A673 (cell line): ENCODE measurements at regions not wholly inside any gene's neighbourhood (a gene's known extent, or its start where the extent isn't known, plus 50 kb on each side); places are given as distances from the start of the nearest gene placed in this dataset.

Experiments
- BruUV-seq: library from RNA; stranded (reverse); fragments of 400-500 nt; replicated peaks from 2 replicates; lab custom pipeline; 2021; lab: Mats Ljungman, UMichigan
- CTCF ChIA-PET: fragments of 300-600 bp; sonication (Branson Sonifier 250); formaldehyde crosslinking; loops from one replicate; lab custom pipeline; 2022; ENCODE audit warnings: antibody characterized with exemption; lab: Charles Lee
- POLR2A ChIA-PET: fragments of 300-600 bp; sonication (Branson Sonifier 250); formaldehyde crosslinking; loops from one replicate; lab custom pipeline; 2022; ENCODE audit warnings: antibody characterized with exemption; ENCODE audit not compliant: low non-redundant PET; lab: Charles Lee
- DNase-seq: peaks from one replicate; pipeline ENCODE4 v3.0.0-alpha.2; 2015; ENCODE audit warnings: low spot score
- H3K27ac ChIP-seq: fragments of 200-600 bp; sonication (generic); 2 replicates; pipeline ENCODE4 v1.5.1; 2016; ENCODE audit warnings: mixed run types, low read depth, mild to moderate bottlenecking, mixed read lengths, antibody characterized with exemption, low read length; ENCODE audit not compliant: poor library complexity, severe bottlenecking
- H3K27me3 ChIP-seq: fragments of 200-600 bp; sonication (generic); replicated peaks from 2 replicates; pipeline ENCODE4 v1.6.1; 2017; ENCODE audit warnings: mixed run types, low read depth, mild to moderate bottlenecking, mixed read lengths, antibody characterized with exemption, low read length; ENCODE audit not compliant: insufficient read depth, poor library complexity
- H3K36me3 ChIP-seq: fragments of 200-600 bp; sonication (generic); 2 replicates; pipeline ENCODE4 v1.6.1; 2016; ENCODE audit warnings: mixed run types, mild to moderate bottlenecking, mixed read lengths, antibody characterized with exemption, low read length; ENCODE audit not compliant: insufficient read depth, poor library complexity, severe bottlenecking
- H3K4me1 ChIP-seq: fragments of 200-600 bp; sonication (generic); 2 replicates; pipeline ENCODE4 v1.6.1; 2017; ENCODE audit warnings: mixed run types, mild to moderate bottlenecking, mixed read lengths, antibody characterized with exemption, low read length; ENCODE audit not compliant: insufficient read depth, poor library complexity, severe bottlenecking
- H3K4me3 ChIP-seq: fragments of 200-600 bp; sonication (generic); 2 replicates; pipeline ENCODE4 v1.5.1; 2016; ENCODE audit warnings: low read depth, mixed run types, mild to moderate bottlenecking, mixed read lengths, low read length; ENCODE audit not compliant: poor library complexity, severe bottlenecking
- H3K9me3 ChIP-seq: fragments of 200-600 bp; sonication (generic); 2 replicates; pipeline ENCODE4 v1.6.1; 2016; ENCODE audit warnings: mixed run types, low read depth, mild to moderate bottlenecking, mixed read lengths, antibody characterized with exemption, low read length; ENCODE audit not compliant: poor library complexity, severe bottlenecking
- CTCF ChIP-seq: fragments of 300-800, 200-600 bp; sonication (generic); conservative IDR thresholded peaks from 2 replicates; pipeline ENCODE4 v1.5.1; 2017; ENCODE audit warnings: low read depth, mild to moderate bottlenecking, antibody characterized with exemption, low read length, moderate library complexity, mixed read lengths
- EZH2 ChIP-seq: fragments of 200-600 bp; sonication (generic); IDR thresholded peaks from 2 replicates; pipeline ENCODE4 v1.6.1; 2017; ENCODE audit warnings: borderline replicate concordance, low read depth, mild to moderate bottlenecking, mixed read lengths, antibody characterized with exemption, low read length; ENCODE audit not compliant: poor library complexity, severe bottlenecking
- intact Hi-C: fragments of 100-400 bp; cut with micrococcal nuclease; formaldehyde crosslinking; loops from one replicate; pipeline ENCODE4 v1.10.0; 2022; ENCODE audit not compliant: unreplicated experiment

GRCh38 chr9:8262625-8263622 is 463.3 kb upstream of the DMAC1 start:
- POLR2A ChIA-PET: no interaction called here
- no TSS peak for BruUV-seq
- intact Hi-C loops: no loop called here
- Histone ChIP-seq H3K9me3 (no peaks in the 10 kb centered on the region), H3K4me1 (no peaks in the 10 kb centered on the region), H3K27me3 (no peaks in the 10 kb centered on the region), H3K27ac (no peak overlapping the region), H3K36me3 (no peaks in the 10 kb centered on the region), H3K4me3 (no peak overlapping the region)
- CTCF ChIA-PET: no interaction called here
- no peak for DNase-seq
- no peak for TF ChIP-seq CTCF
- TF ChIP-seq EZH2: no peak

GRCh38 chr9:8261737-8262136 is 462.2 kb upstream of the DMAC1 start:
- ChIA-PET CTCF (no interaction called here), POLR2A (no interaction called here)
- no peak overlapping the region for H3K4me3 ChIP-seq
- no peak overlapping the region for H3K27ac ChIP-seq
- TF ChIP-seq CTCF: no peak
- no peak for TF ChIP-seq EZH2
- H3K4me1 ChIP-seq: no peaks in the 10 kb centered on the region
- no peak for DNase-seq
- intact Hi-C loops: no loop called here
- no peaks in the 10 kb centered on the region for H3K9me3 ChIP-seq
- no TSS peak for BruUV-seq
- H3K36me3 ChIP-seq: no peaks in the 10 kb centered on the region
- H3K27me3 ChIP-seq: no peaks in the 10 kb centered on the region

DNA sequence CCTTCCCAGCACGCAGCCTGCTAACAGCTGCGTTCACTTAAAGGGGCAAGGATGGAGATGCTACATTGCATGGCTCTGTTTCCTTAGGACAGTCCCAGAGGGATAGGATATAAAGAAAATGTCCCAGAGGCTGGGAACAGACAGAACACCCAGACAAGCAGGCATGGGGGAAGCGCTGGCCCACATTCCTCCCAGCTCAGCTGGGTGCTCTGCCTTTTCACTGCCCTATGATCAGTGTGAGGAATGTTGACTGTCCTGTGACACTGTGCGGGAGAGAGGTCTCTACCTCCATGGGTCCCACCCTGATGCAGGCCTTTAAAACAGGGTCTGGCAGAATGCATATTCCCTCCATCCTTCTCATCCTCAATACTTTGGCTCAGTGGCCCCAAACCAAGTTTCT is 459.4 kb upstream of the DMAC1 start:
- DNase-seq: no peak
- no TSS peak for BruUV-seq
- Histone ChIP-seq H3K36me3 (no peaks in the 10 kb centered on the region), H3K4me3 (no peak overlapping the region), H3K4me1 (no peaks in the 10 kb centered on the region), H3K27me3 (no peaks in the 10 kb centered on the region), H3K9me3 (no peaks in the 10 kb centered on the region), H3K27ac (no peak overlapping the region)
- intact Hi-C loops: no loop called here
- CTCF ChIA-PET: no interaction called here
- POLR2A ChIA-PET: no interaction called here
- TF ChIP-seq EZH2 (no peak), CTCF (no peak)
